Colonic mucosa (tissue), 4 donors: ENCODE measurements at regions not wholly inside any gene's neighbourhood (a gene's known extent, or its start where the extent isn't known, plus 50 kb on each side); places are given as distances from the start of the nearest gene placed in this dataset.

Experiments used
- DNase-seq: peaks from one replicate; pipeline ENCODE4 v3.0.0-alpha.2; 2020
- H3K27ac ChIP-seq: fragments of 200-600 bp; one replicate; pipeline ENCODE4 v1.8.0; 2021
- H3K27me3 ChIP-seq: fragments of 200-600 bp; one replicate; pipeline ENCODE4 v1.8.0; 2021
- H3K36me3 ChIP-seq: fragments of 200-600 bp; one replicate; pipeline ENCODE4 v1.8.0; 2021
- H3K4me1 ChIP-seq: fragments of 200-600 bp; one replicate; pipeline ENCODE4 v1.8.0; 2021; ENCODE audit warnings: mild to moderate bottlenecking
- H3K4me3 ChIP-seq: fragments of 200-600 bp; one replicate; pipeline ENCODE4 v1.8.0; 2021
- H3K9ac ChIP-seq, 2 donors: one replicate each; pipeline ENCODE4 v1.7.0; 2013; ENCODE audit warnings: control low read depth in 2 of 2, low read depth in 2 of 2, low read length in 2 of 2
- H3K9me3 ChIP-seq: fragments of 200-600 bp; one replicate; pipeline ENCODE4 v1.8.0; 2021
- CTCF ChIP-seq: fragments of 200-600 bp; IDR thresholded peaks from one replicate; pipeline ENCODE4 v1.8.0; 2022; ENCODE audit warnings: antibody characterized with exemption, mild to moderate bottlenecking
- intact Hi-C: fragments of 100-400 bp; cut with DNase I; formaldehyde crosslinking; loops from one replicate; pipeline ENCODE4 v1.14.1; 2022
- donor health status: healthy.
- donor health status: DM: no; HTN: no; CAD: no.
- donor health status: DM: no; HTN: no; CAD: no.

GRCh38 chr22:49355211-49355920 lies 472.3 kb downstream of the BRD1 start:
- Histone ChIP-seq H3K27ac (no peak overlapping the region), H3K9me3 (no peaks in the 10 kb centered on the region), H3K36me3 (no peaks in the 10 kb centered on the region), H3K9ac (no peak overlapping the region), H3K4me1 (no peaks in the 10 kb centered on the region), H3K4me3 (no peak overlapping the region), H3K27me3 (no peaks in the 10 kb centered on the region)
- no peak for DNase-seq
- intact Hi-C loops = no loop called here
- no peak for TF ChIP-seq CTCF

GRCh38 chr22:49354516-49355210 lies 473.0 kb downstream of the BRD1 start:
- intact Hi-C loops = no loop called here
- Histone ChIP-seq H3K9me3 (no peaks in the 10 kb centered on the region), H3K4me1 (no peaks in the 10 kb centered on the region), H3K36me3 (no peaks in the 10 kb centered on the region), H3K27ac (no peak overlapping the region), H3K4me3 (no peak overlapping the region), H3K9ac (no peak overlapping the region), H3K27me3 (no peaks in the 10 kb centered on the region)
- no peak for TF ChIP-seq CTCF
- no peak for DNase-seq

GRCh38 chr22:49353235-49353634 lies 474.4 kb downstream of the BRD1 start:
- H3K4me3 ChIP-seq = no peak overlapping the region
- intact Hi-C loops = no loop called here
- no peak overlapping the region for H3K9ac ChIP-seq
- no peak for DNase-seq
- H3K27me3 ChIP-seq = no peaks in the 10 kb centered on the region
- no peaks in the 10 kb centered on the region for H3K36me3 ChIP-seq
- no peak for TF ChIP-seq CTCF
- no peak overlapping the region for H3K27ac ChIP-seq
- no peaks in the 10 kb centered on the region for H3K9me3 ChIP-seq
- H3K4me1 ChIP-seq = no peaks in the 10 kb centered on the region

- Histone ChIP-seq H3K9ac (no peak overlapping the region), H3K36me3 (no peaks in the 10 kb centered on the region), H3K4me3 (no peak overlapping the region), H3K27ac (no peak overlapping the region), H3K27me3 (no peaks in the 10 kb centered on the region), H3K9me3 (no peaks in the 10 kb centered on the region), H3K4me1 (no peaks in the 10 kb centered on the region)
- no peak for TF ChIP-seq CTCF
- DNase-seq = no peak
- intact Hi-C loops = no loop called here
Measured at GRCh38 chr22:49352361-49353169, 475.1 kb downstream of the BRD1 start.

GRCh38 chr22:49351761-49352227 lies 475.9 kb downstream of the BRD1 start:
- no peaks in the 10 kb centered on the region for H3K9me3 ChIP-seq
- intact Hi-C loops = no loop called here
- H3K36me3 ChIP-seq = no peaks in the 10 kb centered on the region
- DNase-seq = no peak
- no peak overlapping the region for H3K9ac ChIP-seq
- no peak overlapping the region for H3K4me3 ChIP-seq
- H3K27me3 ChIP-seq = no peaks in the 10 kb centered on the region
- H3K27ac ChIP-seq = no peak overlapping the region
- no peaks in the 10 kb centered on the region for H3K4me1 ChIP-seq
- no peak for TF ChIP-seq CTCF
